Tibial artery (tissue), 4 donors: ENCODE measurements at regions not wholly inside any gene's neighbourhood (a gene's known extent, or its start where the extent isn't known, plus 50 kb on each side); places are given as distances from the start of the nearest gene placed in this dataset.

Experiments
- DNase-seq, 2 donors: peaks; one replicate each; pipeline ENCODE4 v3.0.0-alpha.2; 2019
- H3K27ac ChIP-seq, 2 donors: fragments of 200-600 bp; sonication (generic) in 1 of 2; 1 replicate in 1 of 2; 2 replicates in 1 of 2; pipeline ENCODE4 v1.5.1; 2018 to 2019; ENCODE audit warnings: mild to moderate bottlenecking in 1 of 2
- H3K27me3 ChIP-seq, 2 donors: fragments of 200-600 bp; sonication (generic) in 1 of 2; one replicate each; pipeline versions ENCODE4 v1.5.1 to v1.6.0; 2016 to 2019
- H3K36me3 ChIP-seq, 3 donors: fragments of 200-600 bp; sonication (generic) in 2 of 3; one replicate each; pipeline ENCODE4 v1.5.1; 2016 to 2019; ENCODE audit warnings: mild to moderate bottlenecking in 2 of 3
- H3K4me1 ChIP-seq, 4 donors: fragments of 200-600 bp; sonication (generic) in 2 of 4; 1 replicate in 3 of 4; 2 replicates in 1 of 4; pipeline ENCODE4 v1.5.1; 2016 to 2019
- H3K4me3 ChIP-seq, 2 donors: fragments of 200-600 bp; sonication (generic) in 1 of 2; 1 replicate in 1 of 2; 2 replicates in 1 of 2; pipeline ENCODE4 v1.5.1; 2018 to 2019; ENCODE audit warnings: mild to moderate bottlenecking in 2 of 2
- H3K9me3 ChIP-seq, 3 donors: fragments of 200-600 bp; sonication (generic) in 1 of 3; one replicate each; pipeline ENCODE4 v1.5.1; 2016 to 2019
- intact Hi-C: fragments of 100-400 bp; cut with DNase I; formaldehyde crosslinking; loops from one replicate; pipeline ENCODE4 v1.15.0; 2023; ENCODE audit warnings: low total_unique reads
- TF ChIP-seq, protein P1 (sequence below), 2 experiments: fragments of 200-600 bp in 1 of 2; fragments of 450-650 bp in 1 of 2; IDR thresholded peaks; one replicate each; pipeline ENCODE4 v1.5.1; 2017 to 2019; ENCODE audit warnings: antibody characterized with exemption in 2 of 2, mild to moderate bottlenecking in 1 of 2, moderate library complexity in 1 of 2

DNA sequence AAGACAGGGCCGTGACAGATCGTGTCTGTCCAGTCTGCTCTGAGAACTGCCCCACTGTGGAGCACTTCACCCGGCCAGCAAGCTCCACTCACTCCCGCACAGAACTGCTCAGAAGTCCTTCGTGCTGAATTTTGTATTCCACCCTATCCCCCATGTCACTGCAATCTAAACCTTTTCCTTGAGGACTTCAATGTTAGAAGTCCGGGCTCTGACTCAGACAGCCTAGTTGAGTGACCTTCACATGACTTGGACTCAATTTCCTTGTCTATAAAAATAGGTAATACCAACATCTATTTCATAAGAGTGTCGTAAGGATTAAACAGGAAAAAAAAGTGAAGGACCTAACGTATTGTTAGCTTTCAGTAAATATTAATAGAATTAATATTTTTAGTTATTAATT, 161.6 kb downstream of the QRSL1 start:
- Histone ChIP-seq H3K27ac (no peak overlapping the region), H3K27me3 (no peaks in the 10 kb centered on the region), H3K4me1 (no peaks in the 10 kb centered on the region), H3K36me3 (no peaks in the 10 kb centered on the region), H3K4me3 (no peak overlapping the region), H3K9me3 (no peaks in the 10 kb centered on the region)
- intact Hi-C loops, result no loop called here
- TF ChIP-seq, protein P1, sequence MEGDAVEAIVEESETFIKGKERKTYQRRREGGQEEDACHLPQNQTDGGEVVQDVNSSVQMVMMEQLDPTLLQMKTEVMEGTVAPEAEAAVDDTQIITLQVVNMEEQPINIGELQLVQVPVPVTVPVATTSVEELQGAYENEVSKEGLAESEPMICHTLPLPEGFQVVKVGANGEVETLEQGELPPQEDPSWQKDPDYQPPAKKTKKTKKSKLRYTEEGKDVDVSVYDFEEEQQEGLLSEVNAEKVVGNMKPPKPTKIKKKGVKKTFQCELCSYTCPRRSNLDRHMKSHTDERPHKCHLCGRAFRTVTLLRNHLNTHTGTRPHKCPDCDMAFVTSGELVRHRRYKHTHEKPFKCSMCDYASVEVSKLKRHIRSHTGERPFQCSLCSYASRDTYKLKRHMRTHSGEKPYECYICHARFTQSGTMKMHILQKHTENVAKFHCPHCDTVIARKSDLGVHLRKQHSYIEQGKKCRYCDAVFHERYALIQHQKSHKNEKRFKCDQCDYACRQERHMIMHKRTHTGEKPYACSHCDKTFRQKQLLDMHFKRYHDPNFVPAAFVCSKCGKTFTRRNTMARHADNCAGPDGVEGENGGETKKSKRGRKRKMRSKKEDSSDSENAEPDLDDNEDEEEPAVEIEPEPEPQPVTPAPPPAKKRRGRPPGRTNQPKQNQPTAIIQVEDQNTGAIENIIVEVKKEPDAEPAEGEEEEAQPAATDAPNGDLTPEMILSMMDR (IDR thresholded peaks at IDR 0.05), result no peak
- no peak for DNase-seq

DNA sequence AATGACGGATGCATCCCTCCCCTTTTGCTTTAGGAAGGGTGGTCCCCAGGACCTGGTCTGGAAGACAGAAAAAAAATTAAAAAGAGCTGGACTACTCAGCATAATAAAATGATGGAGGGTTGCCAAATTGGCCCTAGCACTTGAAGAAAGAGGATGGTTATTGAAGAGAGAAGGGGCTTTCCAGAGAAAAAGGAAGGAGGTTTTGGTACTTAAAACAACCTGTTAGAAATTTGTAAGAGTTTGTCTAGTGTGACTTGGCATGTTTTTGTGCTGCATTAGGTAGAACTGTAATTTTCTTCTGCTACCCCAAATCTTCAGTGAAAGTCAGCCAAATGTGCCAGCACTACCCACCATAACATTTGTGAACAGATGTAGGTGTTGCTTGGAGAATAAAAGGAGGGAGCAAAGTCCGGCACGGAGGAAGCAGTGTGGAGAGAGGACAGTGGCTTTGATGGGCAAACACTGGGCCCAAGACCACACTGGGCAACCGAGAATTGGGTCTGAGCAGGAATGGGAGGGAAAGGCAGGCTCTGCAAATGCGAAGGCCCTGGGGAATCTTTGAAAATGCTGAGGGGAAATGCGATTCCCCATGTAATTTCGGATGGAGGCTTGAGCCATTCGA, 160.9 kb downstream of the QRSL1 start:
- no peaks in the 10 kb centered on the region for H3K36me3 ChIP-seq
- no peaks in the 10 kb centered on the region for H3K4me1 ChIP-seq
- no peak overlapping the region for H3K27ac ChIP-seq
- intact Hi-C loops, result no loop called here
- no peaks in the 10 kb centered on the region for H3K9me3 ChIP-seq
- H3K4me3 ChIP-seq, result no peak overlapping the region
- no peaks in the 10 kb centered on the region for H3K27me3 ChIP-seq
- DNase-seq, result no peak
- TF ChIP-seq, protein P1 (IDR thresholded peaks at IDR 0.05), result no peak

DNA sequence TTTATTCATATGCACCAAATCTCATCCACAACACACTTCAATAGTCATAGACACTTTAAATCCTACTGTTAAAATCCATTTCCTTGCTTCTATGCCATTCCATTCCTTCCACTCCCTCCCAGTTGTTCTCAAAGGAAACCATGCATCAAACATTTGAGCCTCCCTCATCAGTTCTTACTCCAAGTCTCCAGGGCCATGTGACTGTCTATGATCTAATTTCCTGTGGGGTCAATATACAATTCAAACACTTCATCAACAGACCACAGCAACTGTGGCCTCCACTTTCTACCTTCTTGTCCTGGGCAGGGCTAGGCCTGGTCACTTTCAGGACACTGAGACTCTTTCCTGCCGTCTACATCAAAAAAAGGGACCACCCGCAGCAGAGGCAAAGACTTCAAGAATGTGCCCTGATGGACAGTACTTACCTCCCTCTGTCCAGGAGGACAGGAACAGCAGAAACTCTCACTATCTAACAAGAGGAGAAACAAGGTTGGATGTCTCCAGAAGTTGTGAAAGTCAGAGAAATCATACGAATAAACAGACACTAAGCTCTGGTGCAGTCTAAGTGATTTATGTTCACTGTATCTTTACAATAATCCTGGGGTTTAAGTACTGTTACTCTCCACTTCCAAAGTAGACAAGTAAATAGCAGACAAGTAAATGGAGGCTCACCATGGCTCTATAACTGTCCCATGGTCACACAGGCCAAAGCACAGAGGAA, 160.2 kb downstream of the QRSL1 start:
- no peak overlapping the region for H3K27ac ChIP-seq
- intact Hi-C loops, result no loop called here
- no peak for DNase-seq

DNA sequence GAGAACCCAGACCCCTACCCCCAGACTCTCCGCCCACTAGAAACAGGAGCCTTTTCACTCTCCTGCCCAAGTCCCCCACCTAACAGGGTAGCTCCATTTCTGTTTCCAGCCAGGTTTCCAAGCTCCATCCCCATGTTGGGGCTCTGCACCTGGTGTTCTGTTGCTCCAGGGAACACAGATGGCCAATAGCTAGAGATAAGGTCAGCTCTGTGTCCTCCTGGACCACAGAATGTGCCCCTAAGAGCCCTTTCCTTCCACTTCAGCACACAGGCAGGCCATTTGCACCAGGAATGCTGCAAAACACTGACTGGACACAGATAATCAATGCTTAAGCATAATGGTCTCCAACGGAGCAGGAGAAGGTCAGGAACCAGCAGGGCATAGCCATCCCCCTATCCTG, 159.4 kb downstream of the QRSL1 start:
- TF ChIP-seq, protein P1 (IDR thresholded peaks at IDR 0.05), result no peak
- peaks cover 0 to 1% of the 10 kb centered on the region in 2 donors for H3K27me3 ChIP-seq
- no peak overlapping the region for H3K27ac ChIP-seq
- H3K4me1 ChIP-seq, result no peaks in the 10 kb centered on the region
- no peak overlapping the region for H3K4me3 ChIP-seq
- no peaks in the 10 kb centered on the region for H3K36me3 ChIP-seq
- intact Hi-C loops, result no loop called here
- no peaks in the 10 kb centered on the region for H3K9me3 ChIP-seq
- no peak for DNase-seq

More for the DNA sequence above, 160.2 kb downstream of the QRSL1 start:
- Histone ChIP-seq H3K9me3 (no peaks in the 10 kb centered on the region), H3K4me1 (no peaks in the 10 kb centered on the region), H3K27me3 (no peaks in the 10 kb centered on the region), H3K4me3 (no peak overlapping the region), H3K36me3 (no peaks in the 10 kb centered on the region)
- TF ChIP-seq, protein P1 (IDR thresholded peaks at IDR 0.05), result no peak

DNA sequence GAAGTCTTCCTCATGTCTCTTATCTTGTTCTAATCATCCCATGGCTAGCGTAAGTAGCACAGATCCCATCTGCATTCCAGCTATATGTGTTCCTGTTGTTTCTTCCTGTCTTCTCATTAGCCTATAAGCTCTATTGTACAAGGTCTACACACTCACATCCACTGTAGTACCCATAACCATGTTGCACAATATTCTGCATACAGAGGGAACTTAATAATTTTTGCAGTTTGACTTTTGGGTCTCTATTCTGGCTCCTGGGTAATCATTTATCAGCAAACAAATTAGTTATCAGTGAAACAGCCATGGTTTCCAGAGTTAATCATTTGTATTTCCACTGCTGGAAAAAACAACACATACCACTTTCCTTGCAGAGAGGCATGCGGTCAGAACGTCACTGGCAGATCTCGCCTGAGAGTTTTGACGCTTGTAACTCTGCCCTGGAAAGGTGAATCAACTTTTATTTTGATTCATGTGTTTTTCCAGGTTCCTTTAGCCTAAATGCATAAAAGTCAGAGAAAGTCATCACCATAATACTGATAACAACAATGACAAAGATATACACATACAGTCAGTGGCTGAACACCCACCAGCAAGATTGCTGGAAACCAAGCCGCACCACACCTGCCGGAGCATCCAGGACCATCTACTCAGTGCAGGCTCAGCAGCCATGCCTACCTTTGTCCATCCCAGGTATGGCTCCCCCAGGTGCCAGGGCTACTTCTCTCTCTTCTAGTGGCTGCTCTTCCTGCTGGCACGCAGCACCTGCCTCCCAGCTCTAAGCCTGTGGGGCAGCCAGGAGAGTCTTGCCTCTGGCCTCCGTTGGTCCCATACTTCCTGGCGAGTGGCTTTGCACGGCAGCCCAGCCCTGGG, 158.2 kb downstream of the QRSL1 start:
- H3K9me3 ChIP-seq, result no peaks in the 10 kb centered on the region
- H3K4me3 ChIP-seq, result no peak overlapping the region
- H3K27me3 ChIP-seq, result peaks cover 0 to 4% of the 10 kb centered on the region in 2 donors
- TF ChIP-seq, protein P1 (IDR thresholded peaks at IDR 0.05), result no peak
- intact Hi-C loops, result no loop called here
- H3K36me3 ChIP-seq, result no peaks in the 10 kb centered on the region
- DNase-seq, result no peak
- no peak overlapping the region for H3K27ac ChIP-seq
- no peaks in the 10 kb centered on the region for H3K4me1 ChIP-seq
